HL-60 (cell line): ENCODE measurements at regions not wholly inside any gene's neighbourhood (a gene's known extent, or its start where the extent isn't known, plus 50 kb on each side); places are given as distances from the start of the nearest gene placed in this dataset.

Source experiments
- DNase-seq, 2 experiments: peaks; one replicate each; pipeline ENCODE4 v3.0.0-alpha.2; 2010 to 2020; ENCODE audit warnings: low read depth in 1 of 2, low spot score in 1 of 2
- H3K27ac ChIP-seq: fragments of 250-450 bp; sonication (Bioruptor Pico); replicated peaks from 2 replicates; pipeline ENCODE4 v1.5.1; 2020; ENCODE audit warnings: mild to moderate bottlenecking, moderate library complexity
- H3K27me3 ChIP-seq: fragments of 250-450 bp; sonication (Bioruptor Pico); 2 replicates; pipeline ENCODE4 v1.5.1; 2021; ENCODE audit warnings: mild to moderate bottlenecking, moderate library complexity; ENCODE audit not compliant: insufficient read depth, poor library complexity, severe bottlenecking
- H3K4me3 ChIP-seq: replicated peaks from 2 replicates; pipeline ENCODE4 v1.5.1; 2011; ENCODE audit warnings: mild to moderate bottlenecking, control low read depth, low read length; ENCODE audit not compliant: insufficient read depth
- CTCF ChIP-seq: IDR thresholded peaks from one replicate; pipeline ENCODE4 v1.5.1; 2011; ENCODE audit warnings: low read length, control low read depth, inconsistent platforms; ENCODE audit not compliant: insufficient read depth
- GABPA ChIP-seq: IDR thresholded peaks from 2 replicates; pipeline ENCODE4 v1.6.1; 2012; ENCODE audit warnings: low read depth
- POLR2AphosphoS5 ChIP-seq: IDR thresholded peaks from 2 replicates; pipeline ENCODE4 v1.6.1; 2012; ENCODE audit warnings: low read depth
- REST ChIP-seq: IDR thresholded peaks from 2 replicates; pipeline ENCODE4 v1.6.1; 2012; ENCODE audit warnings: low read depth; ENCODE audit not compliant: insufficient replicate concordance
- SPI1 ChIP-seq: IDR thresholded peaks from 2 replicates; pipeline ENCODE4 v1.6.1; 2012; ENCODE audit warnings: low read depth, mild to moderate bottlenecking, borderline replicate concordance

- no peak for TF ChIP-seq GABPA
- no peak for TF ChIP-seq REST
- no peak for TF ChIP-seq SPI1
- no peak for TF ChIP-seq POLR2AphosphoS5
- no peak for TF ChIP-seq CTCF
- no peak overlapping the region for H3K4me3 ChIP-seq
- no peak for DNase-seq
- no peak overlapping the region for H3K27ac ChIP-seq
- peaks cover 2% of the 10 kb centered on the region for H3K27me3 ChIP-seq
Measured at GRCh38 chr3:70770650-70771049, 458.2 kb upstream of the MDFIC2 start.

GRCh38 chr3:70766301-70766700 lies 453.9 kb upstream of the MDFIC2 start:
- Histone ChIP-seq H3K4me3 (no peak overlapping the region), H3K27ac (no peak overlapping the region), H3K27me3 (peaks cover 2% of the 10 kb centered on the region)
- TF ChIP-seq GABPA (no peak), REST (no peak)
- no peak for DNase-seq

GRCh38 chr3:70763894-70764293 lies 451.5 kb upstream of the MDFIC2 start:
- no peak for DNase-seq
- Histone ChIP-seq H3K4me3 (no peak overlapping the region), H3K27ac (no peak overlapping the region), H3K27me3 (no peaks in the 10 kb centered on the region)
- no peak for TF ChIP-seq REST
- TF ChIP-seq SPI1 = no peak
- no peak for TF ChIP-seq POLR2AphosphoS5
- no peak for TF ChIP-seq GABPA
- TF ChIP-seq CTCF = no peak

- Histone ChIP-seq H3K4me3 (no peak overlapping the region), H3K27ac (no peak overlapping the region), H3K27me3 (no peaks in the 10 kb centered on the region)
- TF ChIP-seq CTCF (no peak), REST (no peak), SPI1 (no peak), GABPA (no peak), POLR2AphosphoS5 (no peak)
- DNase-seq = no peak
Measured at GRCh38 chr3:70757658-70758057, 445.2 kb upstream of the MDFIC2 start.
